ENCODE measurements at regions not wholly inside any gene's neighbourhood (a gene's known extent, or its start where the extent isn't known, plus 50 kb on each side); places are given as distances from the start of the nearest gene placed in this dataset.

GRCh38 chr6:8212720-8213434, 110.5 kb upstream of the EEF1E1 start:
- DNase-seq = no peak

GRCh38 chr6:8207869-8208191, 105.5 kb upstream of the EEF1E1 start:
- no peak for DNase-seq

GRCh38 chr6:8207191-8207868, 105.0 kb upstream of the EEF1E1 start:
- no peak for DNase-seq

- no peak for DNase-seq
Observed at GRCh38 chr6:8203337-8203736, 101.0 kb upstream of the EEF1E1 start.

GRCh38 chr6:8201679-8202078, 99.3 kb upstream of the EEF1E1 start:
- no peak for DNase-seq

- no peak for DNase-seq
Observed at GRCh38 chr6:8200255-8200654, 97.9 kb upstream of the EEF1E1 start.

- no peak for DNase-seq
Observed at GRCh38 chr6:8195714-8196102, 93.4 kb upstream of the EEF1E1 start.

GRCh38 chr6:8195040-8195713, 92.8 kb upstream of the EEF1E1 start:
- no peak for DNase-seq

- DNase-seq = no peak
Observed at GRCh38 chr6:8194490-8194889, 92.1 kb upstream of the EEF1E1 start.

GRCh38 chr6:8193541-8193940, 91.2 kb upstream of the EEF1E1 start:
- DNase-seq = no peak

- DNase-seq = no peak
Observed at GRCh38 chr6:8192597-8192996, 90.2 kb upstream of the EEF1E1 start.

GRCh38 chr6:8192067-8192466, 89.7 kb upstream of the EEF1E1 start:
- DNase-seq = no peak

GRCh38 chr6:8191629-8192028, 89.3 kb upstream of the EEF1E1 start:
- DNase-seq = no peak

- no peak for DNase-seq
Observed at GRCh38 chr6:8187209-8187608, 84.9 kb upstream of the EEF1E1 start.

- no peak for DNase-seq
Observed at GRCh38 chr6:8182902-8183665, 80.7 kb upstream of the EEF1E1 start.

- no peak for DNase-seq
Observed at GRCh38 chr6:8181951-8182845, 79.8 kb upstream of the EEF1E1 start.

- no peak for DNase-seq
Observed at GRCh38 chr6:8181160-8181881, 79.0 kb upstream of the EEF1E1 start.

- no peak for DNase-seq
Observed at GRCh38 chr6:8180327-8181159, 78.2 kb upstream of the EEF1E1 start.

- DNase-seq = no peak
Observed at GRCh38 chr6:8177721-8178120, 75.4 kb upstream of the EEF1E1 start.

GRCh38 chr6:8175046-8175777, 72.9 kb upstream of the EEF1E1 start:
- DNase-seq = no peak

All from NCI-H510A treated with DMSO at 0.1 percent for 48 hours (cell line).